ENCODE measurements at regions not wholly inside any gene's neighbourhood (a gene's known extent, or its start where the extent isn't known, plus 50 kb on each side); places are given as distances from the start of the nearest gene placed in this dataset.
"Not testable (repeated sequence)": the region's sequence is repeated elsewhere in the genome, so short reads cannot be mapped to it uniquely, and the experiment has no call there.

DNA sequence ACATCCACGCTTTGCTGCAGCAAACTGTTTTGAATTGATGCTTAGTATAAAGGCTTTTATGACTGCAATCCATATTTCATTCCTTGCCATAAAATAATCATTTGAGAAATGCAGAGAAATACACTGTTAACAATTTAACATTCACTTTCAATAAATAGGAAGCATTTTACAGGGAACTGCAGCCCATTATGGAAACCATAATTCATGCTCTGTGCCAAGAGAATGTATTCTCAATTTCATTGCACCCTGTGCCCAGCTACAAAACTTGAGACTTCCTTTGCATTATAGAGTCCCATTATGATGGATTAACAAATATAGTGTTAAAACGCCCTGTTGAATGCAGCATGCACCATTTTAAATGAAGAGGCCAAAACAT, 134.0 kb downstream of the MED10 start:
- Histone ChIP-seq H3K4me3 (replicated peaks; ENCODE audit: insufficient read depth, low read length) (no peak overlapping the region), H3K27me3 (ENCODE audit: insufficient read depth, poor library complexity, severe bottlenecking) (no peaks in the 10 kb centered on the region), H3K27ac (replicated peaks) (no peak overlapping the region)
- TF ChIP-seq SPI1 (IDR thresholded peaks at IDR 0.05; ENCODE audit: borderline replicate concordance, low read depth) (no peak), GABPA (IDR thresholded peaks at IDR 0.05; ENCODE audit: low read depth) (no peak), POLR2AphosphoS5 (IDR thresholded peaks at IDR 0.05; ENCODE audit: low read depth) (no peak)
- TF ChIP-seq, protein P1, sequence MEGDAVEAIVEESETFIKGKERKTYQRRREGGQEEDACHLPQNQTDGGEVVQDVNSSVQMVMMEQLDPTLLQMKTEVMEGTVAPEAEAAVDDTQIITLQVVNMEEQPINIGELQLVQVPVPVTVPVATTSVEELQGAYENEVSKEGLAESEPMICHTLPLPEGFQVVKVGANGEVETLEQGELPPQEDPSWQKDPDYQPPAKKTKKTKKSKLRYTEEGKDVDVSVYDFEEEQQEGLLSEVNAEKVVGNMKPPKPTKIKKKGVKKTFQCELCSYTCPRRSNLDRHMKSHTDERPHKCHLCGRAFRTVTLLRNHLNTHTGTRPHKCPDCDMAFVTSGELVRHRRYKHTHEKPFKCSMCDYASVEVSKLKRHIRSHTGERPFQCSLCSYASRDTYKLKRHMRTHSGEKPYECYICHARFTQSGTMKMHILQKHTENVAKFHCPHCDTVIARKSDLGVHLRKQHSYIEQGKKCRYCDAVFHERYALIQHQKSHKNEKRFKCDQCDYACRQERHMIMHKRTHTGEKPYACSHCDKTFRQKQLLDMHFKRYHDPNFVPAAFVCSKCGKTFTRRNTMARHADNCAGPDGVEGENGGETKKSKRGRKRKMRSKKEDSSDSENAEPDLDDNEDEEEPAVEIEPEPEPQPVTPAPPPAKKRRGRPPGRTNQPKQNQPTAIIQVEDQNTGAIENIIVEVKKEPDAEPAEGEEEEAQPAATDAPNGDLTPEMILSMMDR (IDR thresholded peaks at IDR 0.05; ENCODE audit: insufficient read depth, low read length), result no peak
- TF ChIP-seq, protein P2, sequence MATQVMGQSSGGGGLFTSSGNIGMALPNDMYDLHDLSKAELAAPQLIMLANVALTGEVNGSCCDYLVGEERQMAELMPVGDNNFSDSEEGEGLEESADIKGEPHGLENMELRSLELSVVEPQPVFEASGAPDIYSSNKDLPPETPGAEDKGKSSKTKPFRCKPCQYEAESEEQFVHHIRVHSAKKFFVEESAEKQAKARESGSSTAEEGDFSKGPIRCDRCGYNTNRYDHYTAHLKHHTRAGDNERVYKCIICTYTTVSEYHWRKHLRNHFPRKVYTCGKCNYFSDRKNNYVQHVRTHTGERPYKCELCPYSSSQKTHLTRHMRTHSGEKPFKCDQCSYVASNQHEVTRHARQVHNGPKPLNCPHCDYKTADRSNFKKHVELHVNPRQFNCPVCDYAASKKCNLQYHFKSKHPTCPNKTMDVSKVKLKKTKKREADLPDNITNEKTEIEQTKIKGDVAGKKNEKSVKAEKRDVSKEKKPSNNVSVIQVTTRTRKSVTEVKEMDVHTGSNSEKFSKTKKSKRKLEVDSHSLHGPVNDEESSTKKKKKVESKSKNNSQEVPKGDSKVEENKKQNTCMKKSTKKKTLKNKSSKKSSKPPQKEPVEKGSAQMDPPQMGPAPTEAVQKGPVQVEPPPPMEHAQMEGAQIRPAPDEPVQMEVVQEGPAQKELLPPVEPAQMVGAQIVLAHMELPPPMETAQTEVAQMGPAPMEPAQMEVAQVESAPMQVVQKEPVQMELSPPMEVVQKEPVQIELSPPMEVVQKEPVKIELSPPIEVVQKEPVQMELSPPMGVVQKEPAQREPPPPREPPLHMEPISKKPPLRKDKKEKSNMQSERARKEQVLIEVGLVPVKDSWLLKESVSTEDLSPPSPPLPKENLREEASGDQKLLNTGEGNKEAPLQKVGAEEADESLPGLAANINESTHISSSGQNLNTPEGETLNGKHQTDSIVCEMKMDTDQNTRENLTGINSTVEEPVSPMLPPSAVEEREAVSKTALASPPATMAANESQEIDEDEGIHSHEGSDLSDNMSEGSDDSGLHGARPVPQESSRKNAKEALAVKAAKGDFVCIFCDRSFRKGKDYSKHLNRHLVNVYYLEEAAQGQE (IDR thresholded peaks at IDR 0.05; ENCODE audit: insufficient replicate concordance, low read depth), result no peak
- DNase-seq (ENCODE audit: low read depth in 1 of 2, low spot score in 1 of 2), result no peak

DNA sequence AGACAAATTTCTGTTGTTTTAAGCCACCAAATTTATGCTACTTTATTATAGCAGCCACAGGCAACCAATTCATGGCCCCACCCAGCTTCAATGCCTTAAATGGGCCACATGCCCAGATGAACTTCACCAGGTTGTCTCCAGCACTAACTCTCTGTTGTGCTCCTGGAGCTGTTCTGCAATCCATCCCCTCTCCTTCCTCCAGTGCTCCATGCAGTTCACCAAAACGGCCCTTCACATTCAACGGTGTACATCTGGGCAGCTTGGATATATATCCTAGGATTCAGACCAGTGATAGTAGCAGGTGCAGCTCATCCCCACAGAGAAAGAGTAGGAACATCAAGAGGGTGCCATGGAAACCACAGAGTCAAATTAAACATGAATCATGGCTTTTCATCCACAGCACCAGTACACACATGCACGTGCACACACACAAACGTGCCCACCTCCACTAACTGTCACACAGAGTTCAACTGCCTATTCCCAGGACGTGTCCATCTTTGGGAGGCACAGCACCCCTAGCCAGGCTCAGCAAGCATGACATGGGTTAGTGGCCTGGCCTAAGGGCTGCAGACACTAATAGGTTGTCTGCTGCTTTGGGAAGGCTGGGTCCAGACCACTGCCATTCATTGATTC, 134.5 kb downstream of the MED10 start:
- no peak overlapping the region for H3K27ac ChIP-seq (replicated peaks)
- H3K4me3 ChIP-seq (replicated peaks; ENCODE audit: insufficient read depth, low read length), result no peak overlapping the region
- TF ChIP-seq POLR2AphosphoS5 (IDR thresholded peaks at IDR 0.05; ENCODE audit: low read depth), result no peak
- TF ChIP-seq, protein P1 (IDR thresholded peaks at IDR 0.05; ENCODE audit: insufficient read depth, low read length), result no peak
- no peaks in the 10 kb centered on the region for H3K27me3 ChIP-seq (ENCODE audit: insufficient read depth, poor library complexity, severe bottlenecking)
- DNase-seq (ENCODE audit: low read depth in 1 of 2, low spot score in 1 of 2), result no peak

DNA sequence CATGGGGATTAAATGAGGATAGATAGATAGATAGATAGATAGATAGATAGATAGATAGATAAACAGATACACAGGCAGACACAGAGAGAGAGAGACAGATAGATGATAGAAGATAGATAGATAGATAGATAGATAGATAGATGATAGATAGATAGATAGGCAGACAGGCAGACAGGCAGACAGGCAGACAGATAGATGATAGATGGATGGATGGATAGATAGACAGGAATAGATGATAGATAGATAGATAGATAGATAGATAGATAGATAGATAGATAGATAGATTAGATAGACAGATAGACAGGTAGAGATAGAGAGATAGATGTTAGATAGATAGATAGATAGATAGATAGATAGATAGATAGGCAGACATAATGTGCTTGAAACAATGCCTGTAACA, 137.3 kb downstream of the MED10 start:
- H3K4me3 ChIP-seq (replicated peaks; ENCODE audit: insufficient read depth, low read length); DNase-seq (ENCODE audit: low read depth in 1 of 2, low spot score in 1 of 2); H3K27me3 ChIP-seq (ENCODE audit: insufficient read depth, poor library complexity, severe bottlenecking); H3K27ac ChIP-seq (replicated peaks): not testable (repeated sequence)

DNA sequence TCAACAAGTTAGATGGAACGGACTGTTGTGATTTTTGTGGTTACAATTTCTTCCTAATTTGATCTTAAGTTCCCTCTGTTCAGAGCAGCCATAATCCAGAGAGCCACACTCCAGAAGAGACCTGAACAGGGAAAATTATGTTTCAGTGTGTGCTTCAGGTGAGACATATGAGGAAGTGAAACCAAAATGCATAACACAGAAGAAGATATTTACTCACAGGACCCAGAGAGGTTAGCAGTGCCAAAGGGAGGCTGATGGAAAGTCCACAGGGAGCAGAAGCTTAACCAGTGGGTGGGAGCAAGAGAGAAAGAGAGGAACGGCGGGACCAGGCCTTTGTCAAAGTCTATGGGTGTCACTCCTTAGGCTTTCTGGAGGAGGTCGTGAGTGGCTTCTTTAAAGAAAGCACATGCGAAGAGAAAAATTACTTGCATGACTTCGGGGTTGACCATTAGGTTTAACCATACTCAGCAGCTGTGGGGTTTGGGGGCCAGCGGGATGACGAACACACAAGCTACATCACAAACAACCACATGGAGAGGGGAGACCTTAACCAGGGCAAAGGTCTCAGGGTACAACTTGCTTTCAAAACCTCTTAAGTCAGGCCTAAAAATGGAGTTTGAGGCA, 141.4 kb downstream of the MED10 start:
- H3K27ac ChIP-seq (replicated peaks), result no peak overlapping the region

More for the DNA sequence above, 141.4 kb downstream of the MED10 start:
- no peak overlapping the region for H3K4me3 ChIP-seq (replicated peaks; ENCODE audit: insufficient read depth, low read length)
- TF ChIP-seq, protein P1 (IDR thresholded peaks at IDR 0.05; ENCODE audit: insufficient read depth, low read length), result no peak
- TF ChIP-seq GABPA (IDR thresholded peaks at IDR 0.05; ENCODE audit: low read depth), result no peak
- no peak for TF ChIP-seq POLR2AphosphoS5 (IDR thresholded peaks at IDR 0.05; ENCODE audit: low read depth)
- TF ChIP-seq SPI1 (IDR thresholded peaks at IDR 0.05; ENCODE audit: borderline replicate concordance, low read depth), result no peak
- TF ChIP-seq, protein P2 (IDR thresholded peaks at IDR 0.05; ENCODE audit: insufficient replicate concordance, low read depth), result no peak
- H3K27me3 ChIP-seq (ENCODE audit: insufficient read depth, poor library complexity, severe bottlenecking), result no peaks in the 10 kb centered on the region
- DNase-seq (ENCODE audit: low read depth in 1 of 2, low spot score in 1 of 2), result no peak

Data from HL-60 (cell line).